ENCODE measurements at regions not wholly inside any gene's neighbourhood (a gene's known extent, or its start where the extent isn't known, plus 50 kb on each side); places are given as distances from the start of the nearest gene placed in this dataset.

DNA sequence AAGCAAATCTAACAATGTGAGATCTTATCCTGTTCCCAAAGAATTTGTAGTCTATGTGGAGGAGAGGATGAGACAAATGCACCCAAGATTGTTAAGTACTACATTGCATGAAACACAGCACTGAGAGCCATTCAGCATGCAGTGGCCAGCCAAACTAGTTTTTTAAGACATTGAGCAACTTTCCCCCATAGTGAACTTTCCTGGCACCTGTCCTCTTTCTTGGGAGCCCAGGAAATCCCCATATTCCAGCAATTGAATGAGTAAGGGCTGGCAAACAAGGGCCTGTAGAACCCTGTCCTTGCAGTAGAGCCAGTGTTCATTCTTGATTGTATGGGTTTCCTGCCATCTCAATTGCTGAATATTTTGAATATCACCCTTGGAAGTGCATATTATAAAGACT, 58.8 kb upstream of the FIGN start:
- no peak for TF ChIP-seq POLR2A (IDR thresholded peaks at IDR 0.05)
- TF ChIP-seq, protein P1, sequence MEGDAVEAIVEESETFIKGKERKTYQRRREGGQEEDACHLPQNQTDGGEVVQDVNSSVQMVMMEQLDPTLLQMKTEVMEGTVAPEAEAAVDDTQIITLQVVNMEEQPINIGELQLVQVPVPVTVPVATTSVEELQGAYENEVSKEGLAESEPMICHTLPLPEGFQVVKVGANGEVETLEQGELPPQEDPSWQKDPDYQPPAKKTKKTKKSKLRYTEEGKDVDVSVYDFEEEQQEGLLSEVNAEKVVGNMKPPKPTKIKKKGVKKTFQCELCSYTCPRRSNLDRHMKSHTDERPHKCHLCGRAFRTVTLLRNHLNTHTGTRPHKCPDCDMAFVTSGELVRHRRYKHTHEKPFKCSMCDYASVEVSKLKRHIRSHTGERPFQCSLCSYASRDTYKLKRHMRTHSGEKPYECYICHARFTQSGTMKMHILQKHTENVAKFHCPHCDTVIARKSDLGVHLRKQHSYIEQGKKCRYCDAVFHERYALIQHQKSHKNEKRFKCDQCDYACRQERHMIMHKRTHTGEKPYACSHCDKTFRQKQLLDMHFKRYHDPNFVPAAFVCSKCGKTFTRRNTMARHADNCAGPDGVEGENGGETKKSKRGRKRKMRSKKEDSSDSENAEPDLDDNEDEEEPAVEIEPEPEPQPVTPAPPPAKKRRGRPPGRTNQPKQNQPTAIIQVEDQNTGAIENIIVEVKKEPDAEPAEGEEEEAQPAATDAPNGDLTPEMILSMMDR (IDR thresholded peaks at IDR 0.05): no peak
- H3K9me3 ChIP-seq: no peaks in the 10 kb centered on the region
- H3K27ac ChIP-seq: no peak overlapping the region
- DNase-seq: no peak
- H3K27me3 ChIP-seq: no peaks in the 10 kb centered on the region
- H3K4me1 ChIP-seq: no peaks in the 10 kb centered on the region
- H3K36me3 ChIP-seq: no peaks in the 10 kb centered on the region
- H3K4me3 ChIP-seq: no peak overlapping the region

Small RNA genes lying in the stretch of these regions (small RNA-seq; reads per million reads assigned to genes)
- gene CYP2C56P: 0 reads per million in 2 donors

All from Peyer's patch (tissue), 4 donors.